ENCODE measurements at regions not wholly inside any gene's neighbourhood (a gene's known extent, or its start where the extent isn't known, plus 50 kb on each side); places are given as distances from the start of the nearest gene placed in this dataset.

DNA sequence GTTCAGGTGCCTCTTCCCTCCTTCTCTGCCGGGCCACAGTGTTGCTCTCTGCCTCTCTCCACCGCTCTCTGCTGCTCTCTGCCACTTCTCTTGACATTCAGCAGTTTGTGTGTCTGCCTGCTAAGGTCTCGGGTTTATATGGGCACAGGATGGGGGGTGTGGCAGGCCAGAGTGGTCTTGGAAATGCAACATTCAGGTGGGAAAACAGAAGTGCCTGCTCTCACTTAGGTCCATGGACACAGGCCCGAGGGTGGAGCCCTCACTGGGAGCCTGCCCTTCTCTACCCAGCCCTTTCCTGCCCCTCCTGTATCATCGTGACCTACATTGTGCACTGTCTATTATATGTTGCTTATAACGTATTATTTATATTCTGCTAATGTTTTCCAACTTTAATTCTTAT lies 120.8 kb upstream of the TMEM18 start:
- Histone ChIP-seq H3K23ac (ENCODE audit: insufficient read length) (no peak overlapping the region), H3K4me1 (replicated peaks in 1 of 4; ENCODE audit: control insufficient read depth in 3 of 4, insufficient read depth in 4 of 4, low read length in 3 of 4) (peaks cover 0 to 3% (median 0%) of the 10 kb centered on the region in 4 experiments; a peak in 1 of 7 replicates), H3K14ac (ENCODE audit: insufficient read length) (no peak overlapping the region), H2BK12ac (ENCODE audit: low read depth, low read length) (no peak overlapping the region), H3K9me3 (ENCODE audit: insufficient read depth in 2 of 2, low read depth in 1 of 2, low read length in 1 of 2) (peaks cover 0 to 2% of the 10 kb centered on the region in 2 experiments; a peak in 1 of 4 replicates), H2BK20ac (ENCODE audit: low read length) (no peak overlapping the region), H4K5ac (ENCODE audit: insufficient read length, low read depth, low read length) (no peak overlapping the region), H3K79me2 (ENCODE audit: control insufficient read depth in 1 of 2, insufficient read depth in 2 of 2, low read length in 2 of 2) (no peaks in the 10 kb centered on the region), H2AFZ (ENCODE audit: low read length) (peak overlapping the region; percentile 63; the same call in 1 of the 2 replicates), H3K4me3 (ENCODE audit: extremely low read depth in 1 of 4, insufficient read depth in 2 of 4, low read depth in 3 of 4, low read length in 4 of 4) (no peak overlapping the region), H2AK5ac (ENCODE audit: low read depth, low read length) (no peak overlapping the region), H2BK5ac (ENCODE audit: low read depth, low read length) (0 out of 2 replicates have a peak overlapping the region, but pooled peaks have one; percentile 1), H3K23me2 (ENCODE audit: low read depth, low read length) (no peaks in the 10 kb centered on the region), H4K20me1 (replicated peaks in 1 of 2; ENCODE audit: control insufficient read depth in 1 of 2, insufficient read depth in 2 of 2, low read length in 2 of 2) (no peaks in the 10 kb centered on the region), H3K27ac (ENCODE audit: low read depth, low read length) (no peak overlapping the region), H3K36me3 (ENCODE audit: control insufficient read depth in 2 of 4, insufficient read depth in 4 of 4, low read length in 3 of 4) (no peaks in the 10 kb centered on the region), H2BK15ac (ENCODE audit: low read length) (0 out of 2 replicates have a peak overlapping the region, but pooled peaks have one; percentile 46), H3K4ac (replicated peaks; ENCODE audit: insufficient read length, low read depth, low read length) (no peak overlapping the region), H3K9ac (replicated peaks in 1 of 4; ENCODE audit: extremely low read depth in 1 of 4, low read depth in 3 of 4, low read length in 3 of 4) (no peak overlapping the region), H3K4me2 (ENCODE audit: insufficient read depth in 1 of 2, low read depth in 2 of 2, low read length in 2 of 2) (no peak overlapping the region), H3K56ac (replicated peaks; ENCODE audit: insufficient read length, low read depth, low read length) (no peak overlapping the region), H3K79me1 (ENCODE audit: low read depth, low read length) (no peaks in the 10 kb centered on the region), H3K27me3 (replicated peaks in 1 of 4; ENCODE audit: control insufficient read depth in 3 of 4, extremely low read depth in 1 of 4, insufficient read depth in 3 of 4, low read length in 3 of 4) (no peaks in the 10 kb centered on the region), H3K18ac (ENCODE audit: extremely low read depth, low read length) (0 out of 2 replicates have a peak overlapping the region, but pooled peaks have one; percentile 63), H4K8ac (ENCODE audit: extremely low read depth, insufficient read depth, low read length) (no peak overlapping the region), H2BK120ac (replicated peaks; ENCODE audit: low read depth, low read length) (no peak overlapping the region), H4K91ac (replicated peaks; ENCODE audit: insufficient read length, low read length) (no peak overlapping the region)
- DNase-seq (ENCODE audit: low read depth in 1 of 2, low spot score in 2 of 2): no peak
- ChIA-PET POLR2A (ENCODE audit: partially characterized antibody) (no interaction called here), CTCF (ENCODE audit: partially characterized antibody) (interaction anchor here (1.1 kb wide), 1 partner anchor 82 kb away, joined by 5 read pairs; no protein-coding TSS in a partner anchor)
- no peak for FAIRE-seq
- 62% methylated on average over 6 of the region's 6 CpGs; no CpG with 5 or more reads in 1 of the 2 experiments for WGBS, 2 experiments (ENCODE audit: extremely low coverage in 1 of 2, insufficient coverage in 1 of 2, insufficient read length in 1 of 2, insufficient replicate concordance in 2 of 2, low coverage in 1 of 2, low lambda C conversion rate in 2 of 2, missing lambda C conversion rate in 1 of 2)
- TF ChIP-seq JUN (IDR thresholded peaks at IDR 0.05; ENCODE audit: low read depth, low read length) (no peak), TAF1 (IDR thresholded peaks at IDR 0.05; ENCODE audit: low read depth, low read length) (no peak), CTBP2 (IDR thresholded peaks at IDR 0.05; ENCODE audit: borderline replicate concordance, insufficient read depth, insufficient read length, low read length) (no peak), GTF2F1 (IDR thresholded peaks at IDR 0.05; ENCODE audit: borderline replicate concordance, low read depth, low read length) (no peak), SIX5 (IDR thresholded peaks at IDR 0.05; ENCODE audit: low read depth, low read length) (no peak), BRCA1 (IDR thresholded peaks at IDR 0.05; ENCODE audit: low read depth, low read length) (no peak), HDAC6 (IDR thresholded peaks at IDR 0.05; ENCODE audit: low read depth, low read length) (no peak), SP2 (IDR thresholded peaks at IDR 0.05; ENCODE audit: low read length) (no peak)
- TF ChIP-seq, protein P1, sequence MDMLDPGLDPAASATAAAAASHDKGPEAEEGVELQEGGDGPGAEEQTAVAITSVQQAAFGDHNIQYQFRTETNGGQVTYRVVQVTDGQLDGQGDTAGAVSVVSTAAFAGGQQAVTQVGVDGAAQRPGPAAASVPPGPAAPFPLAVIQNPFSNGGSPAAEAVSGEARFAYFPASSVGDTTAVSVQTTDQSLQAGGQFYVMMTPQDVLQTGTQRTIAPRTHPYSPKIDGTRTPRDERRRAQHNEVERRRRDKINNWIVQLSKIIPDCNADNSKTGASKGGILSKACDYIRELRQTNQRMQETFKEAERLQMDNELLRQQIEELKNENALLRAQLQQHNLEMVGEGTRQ (IDR thresholded peaks at IDR 0.05; ENCODE audit: low read length): no peak
